ENCODE measurements at regions not wholly inside any gene's neighbourhood (a gene's known extent, or its start where the extent isn't known, plus 50 kb on each side); places are given as distances from the start of the nearest gene placed in this dataset.

DNA sequence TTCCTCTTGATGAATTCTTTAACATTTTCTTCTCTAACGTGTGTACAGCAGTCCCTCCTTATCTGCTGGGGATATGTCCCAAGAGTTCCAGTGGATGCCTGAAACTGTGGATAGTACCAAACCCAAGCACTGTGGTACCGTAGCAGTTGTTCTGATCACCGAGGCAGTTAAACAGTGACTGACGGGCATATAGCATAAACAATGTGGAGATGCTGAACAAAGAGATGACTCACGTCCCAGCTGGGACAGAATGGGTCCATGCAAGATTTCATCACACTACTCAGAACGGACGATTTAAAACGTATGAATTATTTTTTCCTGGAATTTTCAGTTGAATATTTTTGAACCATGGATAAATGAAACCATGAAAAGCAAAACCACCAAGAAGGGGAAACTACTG is 54.5 kb upstream of the SPAG16 start:
- no peak for DNase-seq (ENCODE audit: extremely low read depth, insufficient read length)
- H3K27me3 ChIP-seq (replicated peaks; ENCODE audit: control insufficient read depth, insufficient read depth, low read length): no peaks in the 10 kb centered on the region
- no peaks in the 10 kb centered on the region for H3K36me3 ChIP-seq (ENCODE audit: control insufficient read depth, insufficient read depth, low read length)
- H3K4me3 ChIP-seq (replicated peaks; ENCODE audit: low read depth, low read length): no peak overlapping the region
- TF ChIP-seq, protein P1, sequence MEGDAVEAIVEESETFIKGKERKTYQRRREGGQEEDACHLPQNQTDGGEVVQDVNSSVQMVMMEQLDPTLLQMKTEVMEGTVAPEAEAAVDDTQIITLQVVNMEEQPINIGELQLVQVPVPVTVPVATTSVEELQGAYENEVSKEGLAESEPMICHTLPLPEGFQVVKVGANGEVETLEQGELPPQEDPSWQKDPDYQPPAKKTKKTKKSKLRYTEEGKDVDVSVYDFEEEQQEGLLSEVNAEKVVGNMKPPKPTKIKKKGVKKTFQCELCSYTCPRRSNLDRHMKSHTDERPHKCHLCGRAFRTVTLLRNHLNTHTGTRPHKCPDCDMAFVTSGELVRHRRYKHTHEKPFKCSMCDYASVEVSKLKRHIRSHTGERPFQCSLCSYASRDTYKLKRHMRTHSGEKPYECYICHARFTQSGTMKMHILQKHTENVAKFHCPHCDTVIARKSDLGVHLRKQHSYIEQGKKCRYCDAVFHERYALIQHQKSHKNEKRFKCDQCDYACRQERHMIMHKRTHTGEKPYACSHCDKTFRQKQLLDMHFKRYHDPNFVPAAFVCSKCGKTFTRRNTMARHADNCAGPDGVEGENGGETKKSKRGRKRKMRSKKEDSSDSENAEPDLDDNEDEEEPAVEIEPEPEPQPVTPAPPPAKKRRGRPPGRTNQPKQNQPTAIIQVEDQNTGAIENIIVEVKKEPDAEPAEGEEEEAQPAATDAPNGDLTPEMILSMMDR (IDR thresholded peaks at IDR 0.05; ENCODE audit: insufficient read depth, low read length, poor library complexity, severe bottlenecking): no peak

DNA sequence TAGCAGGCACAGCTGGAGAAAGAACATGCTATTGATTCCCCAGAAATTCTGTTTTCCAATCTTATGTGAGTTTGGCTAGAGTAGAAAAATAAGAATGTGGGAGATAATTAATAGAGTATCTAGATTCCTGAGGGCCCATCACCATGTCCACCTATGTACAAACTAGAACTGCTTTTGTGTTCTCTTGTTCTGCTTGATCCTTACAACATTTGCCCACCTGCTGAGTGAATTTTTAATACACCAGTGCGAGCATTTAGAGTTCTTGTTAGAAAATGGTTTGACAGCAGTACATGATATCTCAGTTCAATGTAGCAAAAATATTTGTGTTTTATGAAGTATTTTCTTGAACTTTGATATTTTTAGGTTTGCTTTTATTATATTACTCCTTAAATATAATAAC is 52.3 kb upstream of the SPAG16 start:
- Histone ChIP-seq H3K27me3 (replicated peaks; ENCODE audit: control insufficient read depth, insufficient read depth, low read length) (no peaks in the 10 kb centered on the region), H3K4me3 (replicated peaks; ENCODE audit: low read depth, low read length) (no peak overlapping the region), H3K36me3 (ENCODE audit: control insufficient read depth, insufficient read depth, low read length) (no peaks in the 10 kb centered on the region)
- no peak for DNase-seq (ENCODE audit: extremely low read depth, insufficient read length)
- TF ChIP-seq, protein P1 (IDR thresholded peaks at IDR 0.05; ENCODE audit: insufficient read depth, low read length, poor library complexity, severe bottlenecking): no peak

DNA sequence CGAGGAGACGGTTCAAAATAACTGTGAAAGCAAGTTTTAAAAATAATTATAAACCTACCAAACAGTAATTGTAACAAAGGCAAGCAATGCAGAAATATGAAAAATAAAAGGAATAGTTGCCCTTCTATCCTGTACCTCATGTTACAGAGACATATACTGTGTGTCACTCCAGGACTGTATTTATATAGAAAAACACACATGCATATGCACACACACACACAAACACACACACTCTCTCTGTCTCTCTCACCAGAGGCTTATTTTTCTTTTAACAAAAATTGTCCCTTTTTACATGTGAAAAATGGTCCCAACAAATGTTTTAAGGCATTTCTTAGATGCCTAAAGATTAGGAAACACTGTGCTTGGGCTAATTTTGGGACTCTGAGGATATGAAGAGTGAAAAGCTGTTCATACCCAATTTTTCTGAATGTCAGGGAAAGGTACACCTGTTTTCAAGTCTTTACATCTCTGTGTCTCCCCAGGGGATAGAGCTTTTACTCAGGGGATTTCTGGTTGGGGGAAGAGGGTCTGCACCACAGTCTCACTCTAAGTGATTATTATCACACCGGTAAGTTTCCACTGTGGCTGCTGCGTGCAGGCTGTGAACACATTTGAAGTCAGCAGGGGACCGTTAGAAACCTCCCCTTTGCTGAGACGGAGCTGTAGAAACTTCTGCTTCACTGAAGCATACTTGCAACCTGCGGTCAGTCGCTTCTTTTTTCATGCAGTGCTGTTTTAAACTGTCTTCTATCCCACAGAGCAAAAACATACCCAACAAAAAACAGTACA is 51.4 kb upstream of the SPAG16 start:
- H3K27me3 ChIP-seq (replicated peaks; ENCODE audit: control insufficient read depth, insufficient read depth, low read length): no peaks in the 10 kb centered on the region
- H3K4me3 ChIP-seq (replicated peaks; ENCODE audit: low read depth, low read length): peak overlapping the region; percentile 12; the same call in 1 of the 2 replicates
- H3K36me3 ChIP-seq (ENCODE audit: control insufficient read depth, insufficient read depth, low read length): no peaks in the 10 kb centered on the region
- DNase-seq (ENCODE audit: extremely low read depth, insufficient read length): peak; percentile 83
- TF ChIP-seq, protein P1 (IDR thresholded peaks at IDR 0.05; ENCODE audit: insufficient read depth, low read length, poor library complexity, severe bottlenecking): no peak

DNA sequence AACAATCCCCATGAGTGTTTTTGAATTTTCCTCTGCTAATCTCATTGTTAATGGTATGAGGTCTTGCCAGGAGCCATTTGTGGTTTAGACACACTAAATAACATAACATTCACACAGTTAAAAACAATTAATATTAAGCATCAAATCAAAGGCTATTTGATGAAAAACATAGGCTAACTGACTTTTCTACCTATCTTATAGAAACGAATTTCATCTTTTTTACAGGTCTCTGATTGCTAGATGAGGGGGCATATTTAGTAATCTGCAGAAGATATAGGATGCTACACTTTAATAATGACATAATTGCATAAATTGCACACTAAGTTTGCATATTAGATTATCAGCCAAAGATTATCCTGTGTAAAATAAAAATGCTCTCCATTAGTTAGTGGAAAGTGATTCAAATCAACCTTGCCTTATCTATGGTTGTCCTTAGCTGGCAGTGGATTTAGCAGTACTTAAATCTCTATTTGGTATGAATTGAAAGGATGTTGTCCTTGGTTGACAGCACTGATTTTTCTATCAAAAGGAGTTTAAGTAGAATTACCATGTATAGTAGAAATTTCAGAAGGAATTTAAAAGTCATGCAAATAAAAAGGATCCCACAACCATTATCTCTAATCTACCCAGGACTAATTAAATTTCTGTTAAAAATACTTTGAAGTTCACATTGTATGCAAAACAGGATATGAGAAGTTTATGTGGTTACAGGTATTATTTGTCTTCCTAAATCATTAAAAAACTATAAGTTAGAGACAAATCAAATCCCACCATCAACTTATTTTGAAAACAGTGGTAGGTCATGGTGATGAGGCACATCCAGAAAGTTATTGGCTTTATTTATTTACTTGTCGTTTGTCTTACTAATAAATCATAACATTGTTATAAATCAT is 50.6 kb upstream of the SPAG16 start:
- no peaks in the 10 kb centered on the region for H3K27me3 ChIP-seq (replicated peaks; ENCODE audit: control insufficient read depth, insufficient read depth, low read length)
- no peaks in the 10 kb centered on the region for H3K36me3 ChIP-seq (ENCODE audit: control insufficient read depth, insufficient read depth, low read length)
- DNase-seq (ENCODE audit: extremely low read depth, insufficient read length): no peak
- TF ChIP-seq, protein P1 (IDR thresholded peaks at IDR 0.05; ENCODE audit: insufficient read depth, low read length, poor library complexity, severe bottlenecking): no peak
- H3K4me3 ChIP-seq (replicated peaks; ENCODE audit: low read depth, low read length): no peak overlapping the region
